ENCODE measurements at regions not wholly inside any gene's neighbourhood (a gene's known extent, or its start where the extent isn't known, plus 50 kb on each side); places are given as distances from the start of the nearest gene placed in this dataset.

DNA sequence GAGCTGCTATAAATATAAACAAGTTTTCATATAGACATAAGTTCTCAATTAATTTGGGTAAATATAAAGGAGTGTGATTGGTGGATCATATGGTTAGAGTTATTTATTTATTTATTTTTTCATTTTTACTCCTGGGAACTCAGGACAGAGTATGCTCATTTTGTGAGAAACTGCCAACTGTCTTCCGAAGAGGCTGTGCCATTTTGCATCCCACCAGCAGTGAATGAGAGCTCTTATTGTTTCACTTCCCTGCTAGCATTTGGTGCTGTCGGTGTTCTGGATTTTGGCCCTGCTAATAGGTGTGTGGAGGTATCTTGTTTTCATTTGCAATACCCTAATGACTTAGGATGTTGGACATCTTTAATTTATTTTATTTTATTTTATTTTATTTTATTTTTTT is 50.4 kb upstream of the XPO1 start:
- Histone ChIP-seq H3K27ac (no peak overlapping the region), H3K4me3 (no peak overlapping the region)
- no peak for DNase-seq (ENCODE audit: low spot score)
- TF ChIP-seq, protein P1, sequence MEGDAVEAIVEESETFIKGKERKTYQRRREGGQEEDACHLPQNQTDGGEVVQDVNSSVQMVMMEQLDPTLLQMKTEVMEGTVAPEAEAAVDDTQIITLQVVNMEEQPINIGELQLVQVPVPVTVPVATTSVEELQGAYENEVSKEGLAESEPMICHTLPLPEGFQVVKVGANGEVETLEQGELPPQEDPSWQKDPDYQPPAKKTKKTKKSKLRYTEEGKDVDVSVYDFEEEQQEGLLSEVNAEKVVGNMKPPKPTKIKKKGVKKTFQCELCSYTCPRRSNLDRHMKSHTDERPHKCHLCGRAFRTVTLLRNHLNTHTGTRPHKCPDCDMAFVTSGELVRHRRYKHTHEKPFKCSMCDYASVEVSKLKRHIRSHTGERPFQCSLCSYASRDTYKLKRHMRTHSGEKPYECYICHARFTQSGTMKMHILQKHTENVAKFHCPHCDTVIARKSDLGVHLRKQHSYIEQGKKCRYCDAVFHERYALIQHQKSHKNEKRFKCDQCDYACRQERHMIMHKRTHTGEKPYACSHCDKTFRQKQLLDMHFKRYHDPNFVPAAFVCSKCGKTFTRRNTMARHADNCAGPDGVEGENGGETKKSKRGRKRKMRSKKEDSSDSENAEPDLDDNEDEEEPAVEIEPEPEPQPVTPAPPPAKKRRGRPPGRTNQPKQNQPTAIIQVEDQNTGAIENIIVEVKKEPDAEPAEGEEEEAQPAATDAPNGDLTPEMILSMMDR (IDR thresholded peaks at IDR 0.05): no peak

Data from coronary artery (tissue), 2 donors.